ENCODE measurements at regions not wholly inside any gene's neighbourhood (a gene's known extent, or its start where the extent isn't known, plus 50 kb on each side); places are given as distances from the start of the nearest gene placed in this dataset.

- Histone ChIP-seq H3K79me1 (ENCODE audit: insufficient read depth, low read depth, low read length, poor library complexity, severe bottlenecking) (no peaks in the 10 kb centered on the region), H3K79me2 (ENCODE audit: insufficient read depth, low read length) (no peaks in the 10 kb centered on the region), H3K27ac (ENCODE audit: insufficient read length, low read depth, low read length) (no peak overlapping the region), H3T11ph (ENCODE audit: low read length) (no peak overlapping the region), H3K4ac (ENCODE audit: low read depth, low read length) (no peak overlapping the region), H3K23ac (ENCODE audit: insufficient read length, low read depth, low read length) (no peak overlapping the region), H2BK15ac (ENCODE audit: low read depth, low read length) (no peak overlapping the region), H2BK120ac (ENCODE audit: low read depth, low read length, poor library complexity, severe bottlenecking) (no peak overlapping the region), H2AFZ (ENCODE audit: low read length) (no peak overlapping the region), H3K14ac (ENCODE audit: insufficient read depth, low read length) (no peak overlapping the region), H4K91ac (ENCODE audit: insufficient read length, low read depth, low read length) (no peak overlapping the region), H3K18ac (ENCODE audit: insufficient read length, low read depth, low read length) (no peak overlapping the region), H3K9me3 (ENCODE audit: control insufficient read depth, low read depth, low read length) (no peaks in the 10 kb centered on the region), H3K56ac (ENCODE audit: insufficient read length, low read depth, low read length) (no peak overlapping the region), H3K4me1 (ENCODE audit: insufficient read depth, low read length) (peaks cover 3% of the 10 kb centered on the region; the same call in 1 of the 2 replicates), H2BK5ac (ENCODE audit: insufficient read length, low read length) (no peak overlapping the region), H3K23me2 (ENCODE audit: insufficient read length, low read depth, low read length, poor library complexity, severe bottlenecking) (no peaks in the 10 kb centered on the region), H3K4me2 (ENCODE audit: insufficient read depth, insufficient read length, low read length) (no peak overlapping the region), H3K27me3 (ENCODE audit: insufficient read depth, low read length) (no peaks in the 10 kb centered on the region), H4K8ac (replicated peaks; ENCODE audit: insufficient read length, low read depth, low read length) (no peak overlapping the region), H4K20me1 (ENCODE audit: control insufficient read depth, insufficient read depth, insufficient read length) (no peaks in the 10 kb centered on the region), H4K5ac (ENCODE audit: insufficient read length, low read depth, low read length) (no peak overlapping the region), H2BK20ac (ENCODE audit: low read depth, low read length, poor library complexity, severe bottlenecking) (no peak overlapping the region), H2BK12ac (ENCODE audit: insufficient read length, low read depth, low read length) (no peak overlapping the region), H2AK5ac (ENCODE audit: insufficient read length, low read length) (no peak overlapping the region), H3K9ac (ENCODE audit: extremely low read depth, insufficient read length, low read length) (no peak overlapping the region)
- Mint-ChIP-seq H3K4me1 (peaks cover 26 to 28% of the 10 kb centered on the region in 2 experiments), H3K27ac (peak overlapping the region in 1 of 3 experiments; percentile 42; a peak in 1 of 7 replicates), H3K9me3 (peaks cover 0 to 3% of the 10 kb centered on the region in 2 experiments; a peak in 1 of 5 replicates), H3K27me3 (ENCODE audit: low read depth) (no peaks in the 10 kb centered on the region), H3K4me3 (no peak overlapping the region), H3K36me3 (ENCODE audit: insufficient read depth in 1 of 3, low read depth in 3 of 3) (no peaks in the 10 kb centered on the region; a peak in 1 of 7 replicates)
- DNase-seq: no peak
- TF ChIP-seq CTCF (conservative IDR thresholded peaks at IDR 0.05): no peak
- WGBS (ENCODE audit: extremely low coverage, insufficient read length, low lambda C conversion rate): no CpG with 5 or more reads among the region's 1 CpG
Measured at GRCh38 chr9:119043996-119044395, 325.2 kb downstream of the BRINP1 start.

All from H9 (cell line).